HG03354 (cell line): ENCODE measurements at regions not wholly inside any gene's neighbourhood (a gene's known extent, or its start where the extent isn't known, plus 50 kb on each side); places are given as distances from the start of the nearest gene placed in this dataset.
"Not testable (repeated sequence)": the region's sequence is repeated elsewhere in the genome, so short reads cannot be mapped to it uniquely, and the experiment has no call there.

Experiments
- ATAC-seq: cut with Tn5 transposase; IDR thresholded peaks from one replicate; pipeline ENCODE4 v1.9.1; 2021; ENCODE audit warnings: mild to moderate bottlenecking; ENCODE audit not compliant: unreplicated experiment, poor library complexity, severe bottlenecking

DNA sequence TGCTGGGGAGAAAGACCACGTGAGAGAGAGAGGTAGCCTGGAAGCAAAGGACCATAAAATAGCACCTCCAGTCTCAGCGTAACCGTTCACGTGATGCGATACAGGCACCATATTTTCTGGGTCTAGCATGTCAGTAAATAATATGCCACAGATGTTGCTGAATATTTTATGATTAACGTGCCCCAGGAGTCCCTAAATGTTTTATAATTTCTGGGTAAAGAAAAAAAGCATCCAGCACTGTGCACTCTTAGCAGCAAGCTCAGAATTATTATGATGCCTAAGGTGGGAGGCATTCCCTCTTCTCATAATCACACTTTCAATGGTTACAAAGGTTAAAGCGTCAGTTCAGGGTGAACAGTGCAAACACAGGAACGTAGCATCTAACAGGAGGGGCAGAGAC lies 121.8 kb downstream of the CAVIN4 start:
- ATAC-seq: no peak

GRCh38 chr9:100700689-100701318 lies 122.9 kb downstream of the CAVIN4 start:
- peak; percentile 71 for ATAC-seq

DNA sequence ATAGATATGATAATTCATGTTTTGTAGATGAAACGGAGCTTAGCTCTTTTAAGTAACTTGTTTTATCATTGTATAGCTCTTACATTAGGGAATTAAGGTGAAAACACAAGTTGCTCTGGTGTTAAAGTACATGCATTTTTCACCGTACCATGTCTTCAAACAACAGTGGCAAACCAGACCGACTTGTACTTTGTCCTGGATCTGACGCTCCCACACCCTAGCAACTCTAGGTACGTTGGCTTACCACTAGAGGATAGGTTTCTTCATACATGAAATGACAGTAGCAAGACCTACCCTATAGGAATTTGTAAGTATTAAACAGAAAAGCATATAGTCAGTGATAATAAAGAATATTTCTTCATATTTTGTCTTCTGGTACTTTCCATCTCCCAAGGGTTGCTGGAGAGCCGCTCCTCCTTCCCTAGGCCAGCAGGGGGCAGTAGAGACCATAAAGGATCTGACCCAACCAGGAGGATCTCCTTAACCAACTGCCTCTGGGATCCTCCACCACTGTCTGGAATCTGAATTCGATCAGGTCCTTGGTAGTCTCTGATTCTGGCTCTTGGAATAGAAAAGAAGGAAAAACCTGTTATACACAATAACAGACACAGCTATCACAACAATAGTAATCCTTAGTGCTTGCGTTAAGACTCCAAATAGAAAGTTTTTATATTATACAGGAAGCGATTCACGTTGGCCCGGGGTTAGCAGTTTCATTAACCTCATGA lies 136.7 kb downstream of the CAVIN4 start:
- peak; percentile 84 for ATAC-seq

DNA sequence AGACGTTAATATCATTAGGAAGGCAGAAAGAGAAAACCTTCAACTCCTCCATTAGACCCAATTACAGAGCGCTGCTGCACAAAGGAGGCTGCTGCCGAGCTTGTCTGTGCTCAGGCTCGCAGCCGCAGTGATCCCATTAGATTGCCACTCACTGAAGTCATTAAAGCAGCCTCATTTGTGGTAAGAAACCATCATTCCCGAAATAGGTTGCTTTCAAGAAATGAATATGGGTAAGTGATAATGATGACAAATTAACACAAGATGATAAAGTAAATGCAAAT lies 137.2 kb downstream of the CAVIN4 start:
- ATAC-seq: no peak

DNA sequence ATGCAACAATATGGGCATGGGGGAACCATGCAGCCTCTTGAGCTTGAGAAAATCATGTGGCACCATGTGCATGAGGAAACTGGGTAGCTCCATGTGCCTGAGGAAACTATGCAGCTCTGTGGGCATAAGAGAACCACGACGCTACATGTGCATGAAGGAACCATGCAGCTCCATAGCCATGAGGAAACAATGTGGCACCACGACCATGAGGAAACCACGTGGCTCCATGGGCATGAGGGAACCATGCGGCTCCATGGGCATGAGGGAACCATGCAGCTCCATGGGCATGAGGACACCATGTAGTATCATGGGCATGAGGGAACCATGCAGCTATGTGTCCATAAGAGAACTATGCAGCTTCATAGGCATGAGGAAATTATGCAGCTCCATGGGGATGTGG lies 140.8 kb downstream of the CAVIN4 start:
- no peak for ATAC-seq

- ATAC-seq: no peak
Observed at GRCh38 chr9:100720922-100721321, 143.0 kb downstream of the CAVIN4 start.

DNA sequence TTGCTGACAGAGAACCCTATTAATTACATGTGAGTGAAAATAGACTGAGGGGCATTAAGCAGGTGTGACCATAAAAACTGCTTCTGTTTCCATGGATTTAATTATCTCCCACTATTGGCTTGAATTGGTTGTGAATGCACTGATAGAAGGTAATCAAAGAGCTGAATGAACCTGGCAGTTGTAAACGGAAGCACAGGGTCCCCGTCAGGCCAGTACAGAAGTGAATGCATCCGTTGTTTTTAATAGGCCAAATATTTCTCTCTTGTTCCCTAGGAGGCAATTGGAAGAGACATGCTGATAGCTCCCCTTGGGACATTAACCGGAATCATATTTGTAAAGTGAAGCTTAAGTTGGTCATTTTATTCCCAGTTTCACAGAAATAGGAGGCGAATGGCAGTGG lies 147.0 kb downstream of the CAVIN4 start:
- ATAC-seq: no peak

DNA sequence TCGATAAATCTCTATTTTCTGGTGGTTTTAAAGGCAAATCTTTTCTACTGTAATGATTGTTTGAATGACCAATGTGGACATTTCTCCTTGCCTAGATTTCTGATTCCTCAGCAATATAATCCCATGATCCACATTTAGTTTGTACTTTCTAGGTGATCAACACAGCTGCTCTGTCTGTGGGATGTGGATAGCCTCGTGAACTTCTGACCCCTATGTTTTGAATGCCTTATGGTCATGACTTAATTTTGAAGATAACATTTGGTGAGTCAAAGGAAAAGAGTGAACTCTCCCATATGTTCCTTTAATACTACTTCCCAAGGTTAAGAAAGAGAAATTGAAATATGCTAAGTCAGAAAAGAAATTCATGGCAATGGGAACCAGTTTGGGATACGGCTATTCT lies 147.5 kb downstream of the CAVIN4 start:
- ATAC-seq: no peak

- ATAC-seq: no peak
Observed at GRCh38 chr9:100729336-100729895, 151.5 kb downstream of the CAVIN4 start.

GRCh38 chr9:100730086-100730485 lies 152.2 kb downstream of the CAVIN4 start:
- ATAC-seq: no peak

DNA sequence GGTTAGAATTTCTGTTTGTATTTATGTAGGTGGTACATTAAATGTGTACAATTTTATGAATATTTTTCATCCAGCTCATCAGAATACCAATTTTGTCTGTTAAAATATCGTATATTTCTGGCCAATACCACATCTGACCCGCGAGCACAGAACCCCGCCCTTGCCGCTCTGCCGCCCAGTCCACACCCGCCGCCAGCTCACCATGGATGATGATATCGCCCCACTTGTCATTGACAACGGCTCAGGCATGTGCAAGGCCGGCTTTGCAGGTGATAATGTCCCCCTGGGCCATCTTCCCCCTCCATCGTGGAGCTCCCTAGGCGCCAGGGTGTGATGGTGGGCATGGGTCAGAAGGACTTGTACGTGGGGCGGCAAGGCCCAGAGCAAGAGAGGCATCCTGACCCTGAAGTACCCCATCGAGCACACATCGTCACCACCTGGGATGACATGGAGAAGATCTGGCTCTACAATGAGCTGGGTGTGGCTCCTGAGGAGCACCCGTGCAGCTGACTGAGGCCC lies 153.2 kb downstream of the CAVIN4 start:
- no peak for ATAC-seq

GRCh38 chr9:100731557-100731956 lies 153.7 kb downstream of the CAVIN4 start:
- no peak for ATAC-seq

DNA sequence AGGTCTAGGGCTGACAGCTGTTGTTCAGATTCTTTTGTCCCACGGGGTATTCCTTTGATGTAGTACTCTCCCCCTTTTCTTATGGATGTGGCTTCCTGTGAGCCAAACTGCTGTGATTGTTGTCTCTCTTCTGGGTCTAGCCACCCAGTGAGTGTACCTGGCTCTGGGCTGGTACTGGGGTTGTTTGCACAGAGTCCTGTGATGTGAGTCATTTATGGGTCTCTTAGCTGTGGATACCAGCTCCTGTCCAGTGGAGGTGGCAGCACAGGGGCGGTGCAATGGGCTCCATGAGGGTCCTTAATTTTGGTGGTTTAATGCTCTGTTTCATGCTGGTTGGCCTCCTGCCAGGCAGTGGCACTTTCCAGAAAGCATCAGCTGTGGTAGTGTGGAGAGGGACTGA lies 161.3 kb downstream of the CAVIN4 start:
- no peak for ATAC-seq

GRCh38 chr9:100739666-100740065 lies 161.8 kb downstream of the CAVIN4 start:
- ATAC-seq: no peak

GRCh38 chr9:100748930-100749329 lies 171.1 kb downstream of the CAVIN4 start:
- not testable (repeated sequence) for ATAC-seq

- ATAC-seq: no peak
Observed at GRCh38 chr9:100756217-100756616, 178.3 kb downstream of the CAVIN4 start.

DNA sequence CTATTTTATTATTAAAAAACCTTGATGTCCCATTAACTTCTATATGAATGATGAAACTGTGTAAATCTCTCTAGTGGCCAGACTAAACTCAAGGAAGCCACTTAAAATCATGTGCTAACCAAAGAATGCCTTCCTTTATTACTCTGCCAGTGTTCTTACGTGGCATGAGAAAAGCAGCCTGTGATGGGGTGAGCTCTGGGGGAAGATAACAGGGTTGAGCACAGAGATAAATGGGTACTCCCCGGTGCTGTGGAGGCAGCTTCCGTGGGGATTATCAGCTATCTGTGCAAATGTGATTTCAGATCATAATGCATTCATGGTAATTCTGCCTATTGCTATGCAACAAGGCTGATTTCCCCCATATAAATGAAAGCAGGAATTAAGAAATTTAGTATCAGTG lies 181.3 kb downstream of the CAVIN4 start:
- ATAC-seq: no peak

- ATAC-seq: no peak
Observed at GRCh38 chr9:100761276-100761802, 183.5 kb downstream of the CAVIN4 start.

- no peak for ATAC-seq
Observed at GRCh38 chr9:100774326-100774725, 196.4 kb downstream of the CAVIN4 start.

- no peak for ATAC-seq
Observed at GRCh38 chr9:100774962-100775361, 197.1 kb downstream of the CAVIN4 start.

DNA sequence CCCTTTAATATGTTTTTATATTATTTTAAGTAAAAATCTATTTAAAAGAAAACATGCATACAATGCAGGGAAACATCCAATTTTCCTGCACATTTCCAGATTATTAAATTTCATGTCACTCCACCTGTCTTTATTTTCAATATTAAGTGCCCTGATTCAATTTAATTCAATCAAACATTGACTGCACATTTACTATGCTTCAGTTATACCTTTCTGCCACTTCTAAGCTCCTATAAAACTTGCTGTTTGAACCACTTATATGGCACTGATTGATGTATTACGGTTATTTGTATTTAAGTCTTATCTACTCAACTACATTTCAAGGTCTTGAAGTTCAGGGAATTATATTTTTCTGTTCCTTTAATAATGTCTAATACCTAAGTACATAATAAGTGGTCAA lies 198.0 kb downstream of the CAVIN4 start:
- ATAC-seq: no peak
